ENCODE measurements at regions not wholly inside any gene's neighbourhood (a gene's known extent, or its start where the extent isn't known, plus 50 kb on each side); places are given as distances from the start of the nearest gene placed in this dataset.
"Not testable (repeated sequence)": the region's sequence is repeated elsewhere in the genome, so short reads cannot be mapped to it uniquely, and the experiment has no call there.

- DNase-seq: no peak
These were observed 495.0 kb upstream of the NRSN1 start for GRCh38 chr6:23630726-23631635.

- DNase-seq: peak; percentile 50
These were observed 492.0 kb upstream of the NRSN1 start for GRCh38 chr6:23633996-23634395.

- DNase-seq: no peak
These were observed 490.9 kb upstream of the NRSN1 start for GRCh38 chr6:23635150-23635549.

- no peak for DNase-seq
These were observed 488.7 kb upstream of the NRSN1 start for GRCh38 chr6:23637296-23637695.

GRCh38 chr6:23642849-23643248 lies 483.2 kb upstream of the NRSN1 start:
- DNase-seq: no peak

GRCh38 chr6:23647045-23647444 lies 479.0 kb upstream of the NRSN1 start:
- no peak for DNase-seq

- DNase-seq: no peak
These were observed 475.3 kb upstream of the NRSN1 start for GRCh38 chr6:23650676-23651075.

- no peak for DNase-seq
These were observed 471.3 kb upstream of the NRSN1 start for GRCh38 chr6:23654745-23655144.

GRCh38 chr6:23655525-23655924 lies 470.5 kb upstream of the NRSN1 start:
- no peak for DNase-seq

GRCh38 chr6:23656255-23657194 lies 469.5 kb upstream of the NRSN1 start:
- no peak for DNase-seq

GRCh38 chr6:23659125-23659524 lies 466.9 kb upstream of the NRSN1 start:
- DNase-seq: no peak

GRCh38 chr6:23661549-23661948 lies 464.5 kb upstream of the NRSN1 start:
- DNase-seq: no peak

GRCh38 chr6:23663096-23663495 lies 462.9 kb upstream of the NRSN1 start:
- no peak for DNase-seq

- no peak for DNase-seq
These were observed 462.4 kb upstream of the NRSN1 start for GRCh38 chr6:23663652-23664051.

GRCh38 chr6:23665911-23666310 lies 460.1 kb upstream of the NRSN1 start:
- DNase-seq: not testable (repeated sequence)

GRCh38 chr6:23672737-23673136 lies 453.3 kb upstream of the NRSN1 start:
- no peak for DNase-seq

- no peak for DNase-seq
These were observed 447.4 kb upstream of the NRSN1 start for GRCh38 chr6:23678626-23679025.

GRCh38 chr6:23681743-23682142 lies 444.3 kb upstream of the NRSN1 start:
- no peak for DNase-seq

GRCh38 chr6:23688650-23689049 lies 437.4 kb upstream of the NRSN1 start:
- DNase-seq: no peak

GRCh38 chr6:23690453-23691049 lies 435.5 kb upstream of the NRSN1 start:
- no peak for DNase-seq

GRCh38 chr6:23692184-23692583 lies 433.8 kb upstream of the NRSN1 start:
- DNase-seq: no peak

- no peak for DNase-seq
These were observed 429.0 kb upstream of the NRSN1 start for GRCh38 chr6:23696992-23697391.

- no peak for DNase-seq
These were observed 421.4 kb upstream of the NRSN1 start for GRCh38 chr6:23704479-23705052.
